Effector CD8-positive, alpha-beta T cell (primary cell): ENCODE measurements at regions not wholly inside any gene's neighbourhood (a gene's known extent, or its start where the extent isn't known, plus 50 kb on each side); places are given as distances from the start of the nearest gene placed in this dataset.
"Not testable (repeated sequence)": the region's sequence is repeated elsewhere in the genome, so short reads cannot be mapped to it uniquely, and the experiment has no call there.

ENCODE experiments used
- DNase-seq: peaks from one replicate; lab custom pipeline; 2025; lab: John Stamatoyannopoulos, UW

DNA sequence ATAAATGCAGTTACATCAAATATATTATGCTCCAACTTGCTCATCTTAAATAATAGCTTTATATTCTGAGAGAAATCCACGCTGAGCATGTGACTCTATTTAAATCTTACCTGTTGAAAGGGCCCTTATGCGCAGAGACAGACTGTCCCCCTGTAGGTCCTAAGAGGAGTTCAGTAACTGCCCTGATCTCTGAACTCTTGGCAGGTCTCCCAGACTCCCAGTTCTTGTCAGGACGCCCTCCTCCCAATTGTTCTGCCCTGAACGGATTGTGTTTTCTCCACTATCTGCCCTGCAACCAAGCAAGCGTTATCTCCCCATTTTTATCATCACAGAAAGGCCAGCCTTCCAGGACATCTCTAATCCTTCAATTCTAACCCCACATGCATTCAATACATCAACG, 954.6 kb downstream of the TSN start:
- no peak for DNase-seq

DNA sequence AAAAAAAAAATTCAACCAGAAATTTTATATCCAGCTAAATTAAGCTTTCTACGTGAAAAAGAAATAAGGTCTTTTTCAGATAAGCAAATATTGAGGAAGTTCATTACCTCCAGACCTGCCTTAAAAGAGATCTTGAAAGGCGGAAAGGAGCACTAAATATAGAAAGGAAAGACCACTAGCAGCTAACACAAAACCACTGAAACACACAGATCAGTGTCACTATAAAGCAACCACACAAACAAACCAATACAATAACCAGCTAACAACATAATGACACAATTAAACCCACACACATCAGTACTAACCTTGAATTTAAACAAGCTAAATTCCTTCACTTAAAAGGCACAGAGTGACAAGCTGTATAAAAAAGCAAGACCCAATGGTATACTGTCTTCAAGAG, 958.3 kb downstream of the TSN start:
- no peak for DNase-seq

DNA sequence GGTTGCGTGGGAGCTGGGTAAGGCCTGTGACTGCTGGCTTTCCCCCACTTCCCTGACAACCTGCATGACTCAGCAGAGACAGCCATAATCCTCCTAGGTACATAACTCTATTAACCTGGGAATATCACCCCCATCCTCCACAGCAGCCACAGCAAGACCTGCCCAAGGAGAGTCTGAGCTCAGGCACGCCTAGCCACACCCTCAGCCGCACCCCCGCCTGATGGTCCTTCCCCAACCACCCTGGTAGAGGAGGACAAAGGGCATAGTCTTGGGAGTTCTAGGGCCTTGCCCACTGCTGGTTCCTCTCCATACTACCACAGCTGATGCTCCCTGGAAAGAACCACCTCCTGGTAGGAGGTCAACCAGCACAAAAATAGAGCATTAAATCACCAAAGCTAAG, 965.4 kb downstream of the TSN start:
- not testable (repeated sequence) for DNase-seq

DNA sequence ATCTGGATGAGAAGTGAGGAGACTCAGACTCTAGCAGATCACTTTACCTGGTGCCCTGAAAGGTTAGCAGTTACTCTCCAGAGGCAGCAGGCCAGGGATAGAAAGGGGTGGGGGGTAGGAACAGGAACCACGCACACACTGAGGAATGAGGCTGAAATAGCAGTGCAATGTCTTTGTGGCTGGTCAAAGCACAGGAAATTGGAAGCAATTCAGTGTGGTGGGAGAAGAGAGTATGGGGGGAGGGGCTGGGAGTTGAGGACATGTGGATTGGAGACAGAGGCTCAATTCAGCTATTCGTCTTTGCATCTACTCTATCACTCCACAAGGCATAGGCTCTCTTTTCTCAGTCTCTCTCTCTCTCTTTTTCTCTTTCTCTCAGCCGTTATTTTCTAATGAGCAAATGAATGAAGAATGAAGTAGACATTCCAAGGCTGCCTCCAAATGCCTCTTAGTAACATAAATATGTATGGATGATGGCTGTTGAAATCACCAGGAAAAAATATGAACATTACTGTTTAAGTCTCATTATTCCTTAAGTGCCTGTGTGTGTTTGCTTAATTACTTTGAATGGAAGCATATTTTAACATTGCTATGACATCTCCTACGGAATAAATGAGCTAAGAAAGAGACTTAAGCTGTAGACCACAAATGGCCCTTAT, 979.4 kb downstream of the TSN start:
- no peak for DNase-seq

DNA sequence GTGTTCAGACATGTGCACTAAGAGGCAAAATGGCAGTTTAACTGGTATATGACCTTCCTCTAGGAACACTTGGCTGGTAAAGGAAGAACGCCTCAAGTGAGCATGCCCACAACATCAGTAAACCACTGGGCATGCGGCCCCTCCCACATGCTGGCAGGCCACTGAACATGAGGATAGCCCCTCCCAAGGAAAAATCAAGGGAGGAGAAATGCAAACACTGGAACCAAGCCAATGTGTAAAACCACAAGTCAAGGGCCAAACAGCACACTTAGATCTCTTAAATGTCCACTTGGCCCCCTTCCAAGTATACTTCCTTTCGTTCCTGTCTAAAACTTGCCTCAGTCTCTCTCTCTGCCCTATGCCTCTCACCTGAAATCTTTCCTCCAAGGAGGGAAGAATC, 980.8 kb downstream of the TSN start:
- no peak for DNase-seq

DNA sequence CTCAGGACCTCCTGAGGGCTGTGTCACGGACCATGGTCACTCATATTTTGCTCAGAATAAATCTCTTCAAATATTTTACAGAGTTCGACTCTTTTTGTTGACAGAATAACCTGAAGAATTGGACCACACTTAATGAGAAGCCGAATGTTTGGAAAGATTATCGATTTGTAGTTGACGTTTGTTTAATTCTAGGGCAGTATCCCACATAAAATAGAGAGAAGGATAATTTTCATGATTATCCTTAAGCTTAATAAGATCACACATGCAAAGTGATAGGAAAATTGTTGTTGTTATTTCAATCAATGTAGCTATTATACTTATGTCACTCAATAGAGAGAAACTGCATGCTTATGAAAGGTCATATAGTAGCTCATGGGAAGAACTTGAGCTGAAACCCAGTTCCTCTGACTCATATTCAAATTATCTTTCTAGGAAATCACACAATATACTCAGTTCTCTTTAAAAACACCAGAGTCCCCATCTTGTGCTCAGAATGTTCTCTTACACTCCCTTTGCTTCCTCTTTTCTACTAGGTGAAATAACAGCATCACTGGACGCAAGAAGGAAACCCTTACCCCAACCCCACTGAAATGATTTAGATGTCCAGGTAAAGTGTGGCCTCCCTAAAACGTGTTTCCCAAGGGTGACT, 982.1 kb downstream of the TSN start:
- DNase-seq, result no peak

DNA sequence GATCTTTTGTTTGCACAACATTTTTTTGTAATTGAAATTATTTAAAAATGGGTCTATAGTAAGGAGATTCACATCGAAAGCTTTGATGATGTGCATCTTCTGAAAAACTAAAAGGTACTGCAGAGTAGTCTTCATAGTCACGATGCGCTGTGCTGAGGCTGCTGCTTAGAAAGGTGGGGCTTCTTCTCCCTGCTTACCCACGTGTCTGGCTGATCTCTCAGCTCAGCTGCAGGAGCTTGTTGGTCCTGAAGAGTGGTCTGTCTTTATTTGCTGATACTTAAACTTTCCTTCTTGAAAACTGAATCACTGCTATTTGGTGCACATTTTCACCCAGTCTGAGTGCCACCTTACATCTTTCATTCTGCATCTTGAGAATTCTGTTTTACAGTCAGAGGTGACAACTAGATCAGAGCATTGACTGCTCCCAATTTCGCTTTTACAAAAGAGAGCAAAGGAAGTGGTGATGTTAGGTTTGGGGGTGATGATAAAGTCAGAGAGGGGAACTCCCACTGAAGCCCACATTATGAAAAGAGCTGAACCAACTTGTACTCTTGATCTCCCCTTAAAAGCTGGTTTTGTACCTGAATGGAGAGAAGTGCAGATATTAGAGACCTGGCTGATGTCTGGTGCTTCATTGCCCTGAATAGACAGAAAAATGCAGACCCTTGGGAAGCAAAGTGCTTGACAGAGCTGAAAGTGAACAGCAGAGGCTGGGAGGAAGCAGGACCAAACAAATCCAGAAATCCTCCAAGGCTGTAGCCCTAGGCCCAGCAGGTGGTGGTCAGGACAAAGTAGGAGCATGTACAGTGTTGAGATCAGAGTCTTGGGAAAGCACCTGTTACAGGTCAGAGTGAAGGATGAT, 984.5 kb downstream of the TSN start:
- DNase-seq, result no peak

DNA sequence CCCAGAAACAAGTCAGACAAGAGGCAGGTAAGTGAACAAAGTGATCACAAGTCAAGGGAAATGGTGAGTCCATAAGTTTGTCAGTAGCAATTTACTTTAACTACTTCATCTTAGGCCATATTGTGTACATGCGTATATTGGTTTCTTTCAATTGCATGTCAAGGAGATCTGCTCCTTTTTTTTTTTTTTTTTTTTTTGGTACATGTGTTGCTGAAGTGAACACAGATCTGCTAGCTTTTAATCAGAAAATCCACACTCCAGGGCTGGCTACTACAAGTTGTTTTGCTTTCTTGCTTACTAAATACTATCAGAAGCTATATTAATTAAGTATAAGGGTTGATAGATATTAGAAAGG, 985.1 kb downstream of the TSN start:
- no peak for DNase-seq

DNA sequence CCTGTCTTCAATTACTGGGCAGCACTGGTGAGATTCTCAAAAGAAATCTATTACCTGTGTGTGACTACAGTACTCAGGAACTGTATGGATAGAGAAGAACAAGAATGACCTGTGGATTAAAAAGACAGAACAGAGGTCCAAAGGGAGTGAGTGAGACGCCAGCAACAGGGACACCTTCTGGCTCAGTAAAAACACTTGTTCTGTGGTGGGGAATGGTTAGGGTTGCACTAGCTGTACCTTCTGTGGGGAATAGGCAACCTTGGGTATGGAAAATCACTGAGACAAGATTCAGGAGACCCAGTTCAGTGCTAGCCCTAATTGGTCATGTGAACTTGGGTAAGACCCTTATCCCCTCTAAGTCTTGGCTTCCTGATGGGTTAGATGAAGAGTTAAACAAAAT, 986.0 kb downstream of the TSN start:
- no peak for DNase-seq

DNA sequence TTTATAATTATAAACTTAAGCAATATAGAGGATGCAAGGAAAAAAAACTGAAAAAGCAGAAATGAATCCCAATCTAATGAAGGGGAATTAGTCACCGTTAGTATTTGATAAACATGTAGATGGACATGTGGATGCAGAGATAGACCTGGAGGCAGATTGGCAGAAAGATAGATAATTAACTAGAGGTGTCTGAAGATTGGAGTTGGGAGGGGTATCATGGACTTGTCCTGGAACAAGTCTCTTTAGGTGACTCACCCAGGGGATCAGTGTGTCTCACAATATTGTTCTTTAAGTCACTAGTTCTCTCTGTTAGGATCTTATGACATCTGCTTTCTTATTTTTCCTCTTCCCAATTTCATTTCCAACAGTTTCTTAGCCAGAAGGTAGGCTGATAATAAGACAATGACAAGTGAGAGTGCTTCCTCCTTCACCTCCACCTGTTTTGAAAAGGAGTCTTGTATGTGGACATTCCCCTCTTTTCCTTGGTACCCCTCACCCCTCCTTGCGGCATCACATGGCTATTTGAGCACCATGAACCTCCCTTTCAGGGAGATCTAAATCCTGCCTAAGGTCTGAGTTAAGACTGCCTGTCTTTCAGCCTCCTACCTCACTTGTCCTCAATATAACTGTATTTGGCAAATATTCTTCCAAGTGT, 987.7 kb downstream of the TSN start:
- DNase-seq, result no peak

DNA sequence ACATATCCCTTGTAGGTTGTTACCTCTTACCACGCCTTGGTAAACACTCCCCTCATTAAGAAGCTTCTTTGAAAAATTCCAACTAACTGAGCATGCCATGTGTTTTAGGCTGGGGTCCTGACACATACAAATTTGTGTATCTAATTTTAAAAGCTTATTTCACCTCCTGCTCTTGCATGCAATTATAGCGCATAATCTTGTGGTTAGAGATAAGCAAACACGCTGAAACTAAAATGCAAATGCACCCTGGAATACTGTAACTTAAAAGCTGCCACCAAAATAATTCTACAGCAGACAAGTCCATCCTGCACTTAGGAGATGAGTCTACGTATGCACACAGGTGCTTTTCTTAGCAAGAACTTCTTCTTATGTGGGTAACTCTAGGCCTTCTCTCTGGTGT, 990.2 kb downstream of the TSN start:
- DNase-seq, result no peak

DNA sequence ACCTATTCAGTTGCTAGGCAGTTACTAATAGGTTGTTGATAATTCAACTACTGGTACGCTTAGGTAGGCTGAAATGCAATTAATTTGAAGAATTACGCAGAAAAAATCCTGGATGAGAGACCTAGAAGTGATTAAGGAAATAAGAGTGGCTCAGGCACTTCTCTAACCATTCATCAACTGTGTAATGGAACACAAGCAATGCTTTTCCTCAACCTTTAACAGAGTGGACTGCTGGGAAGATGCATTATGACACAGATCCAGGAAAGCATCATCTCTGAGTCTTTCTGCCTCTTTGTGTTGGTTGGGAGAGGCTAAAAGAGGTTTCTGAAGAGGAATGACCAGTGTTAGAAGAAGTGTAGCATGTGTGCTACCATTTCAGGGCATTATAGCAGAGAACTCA, 992.2 kb downstream of the TSN start:
- no peak for DNase-seq

DNA sequence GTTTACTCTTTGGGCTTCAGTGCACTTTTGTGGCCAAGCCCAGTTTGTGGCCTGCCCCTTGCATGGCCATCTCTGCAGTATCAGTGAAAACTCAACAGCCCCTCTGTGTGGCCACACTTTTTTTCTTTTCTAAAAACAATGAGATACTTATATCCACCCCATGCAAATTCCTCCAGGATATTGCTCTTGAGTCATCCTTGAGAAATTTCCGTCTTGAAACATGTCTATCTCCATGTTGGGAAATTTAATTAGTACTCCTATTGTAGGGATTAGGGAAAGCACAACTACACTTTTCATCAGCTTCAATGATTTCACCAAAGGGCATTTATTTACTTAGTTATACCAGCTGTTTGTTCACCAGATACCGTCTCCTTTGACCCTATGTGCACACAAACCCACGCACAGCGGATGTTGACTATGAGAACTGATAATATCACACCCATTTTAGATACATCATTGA, 993.1 kb downstream of the TSN start:
- DNase-seq, result no peak

DNA sequence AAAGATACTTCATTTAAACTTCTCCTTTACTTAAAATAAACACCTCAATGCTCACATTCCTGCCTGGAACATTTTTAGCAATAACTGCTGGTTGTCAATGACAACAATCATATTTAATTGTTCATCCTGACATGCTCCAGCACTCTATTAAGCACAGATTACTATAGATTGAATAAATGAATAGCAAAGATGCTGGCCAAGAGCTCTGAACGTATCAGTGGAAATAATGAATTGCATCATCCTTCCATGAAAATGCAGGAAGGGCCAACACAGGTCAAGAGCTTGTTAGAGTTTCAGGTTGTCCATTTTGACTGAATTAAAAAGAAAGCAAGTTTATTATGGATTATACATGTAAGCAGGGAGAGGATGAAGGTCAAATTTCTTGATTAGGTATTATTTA, 994.0 kb downstream of the TSN start:
- no peak for DNase-seq

DNA sequence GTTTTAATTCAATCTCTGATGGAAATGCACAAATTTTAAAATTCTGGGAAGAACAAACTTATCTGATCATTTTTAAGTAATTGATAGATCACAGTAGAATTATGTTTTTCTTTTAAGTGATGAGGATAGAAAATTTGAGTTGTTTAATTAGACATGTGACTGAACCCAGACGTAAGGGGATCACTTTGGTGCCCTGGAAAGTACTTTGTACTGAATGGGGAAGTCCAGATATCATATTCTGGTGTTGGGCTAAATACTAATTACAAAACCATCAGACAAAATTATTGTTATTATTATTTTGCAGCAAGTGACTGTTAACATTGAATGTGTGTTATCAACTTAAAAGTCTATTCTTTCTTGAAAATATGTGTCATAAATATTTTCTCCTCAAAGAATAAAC, 994.6 kb downstream of the TSN start:
- DNase-seq, result no peak

DNA sequence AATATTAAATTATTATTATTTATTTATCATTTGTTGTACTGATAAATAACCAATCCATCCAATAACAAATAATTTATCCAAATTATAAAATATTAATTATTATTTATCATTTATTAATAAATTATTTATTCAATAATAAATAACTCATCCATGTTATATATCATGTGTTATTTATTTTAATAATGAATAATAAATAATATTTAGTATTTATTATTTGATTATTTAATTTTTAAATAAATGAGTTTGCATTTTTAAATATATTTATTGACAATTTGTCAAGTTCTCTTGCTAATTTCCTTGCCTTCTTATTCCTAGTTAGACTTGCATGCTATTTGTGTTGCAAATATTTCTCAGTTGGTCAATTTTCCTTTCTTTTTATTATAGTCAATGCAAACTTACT, 995.4 kb downstream of the TSN start:
- DNase-seq, result no peak

DNA sequence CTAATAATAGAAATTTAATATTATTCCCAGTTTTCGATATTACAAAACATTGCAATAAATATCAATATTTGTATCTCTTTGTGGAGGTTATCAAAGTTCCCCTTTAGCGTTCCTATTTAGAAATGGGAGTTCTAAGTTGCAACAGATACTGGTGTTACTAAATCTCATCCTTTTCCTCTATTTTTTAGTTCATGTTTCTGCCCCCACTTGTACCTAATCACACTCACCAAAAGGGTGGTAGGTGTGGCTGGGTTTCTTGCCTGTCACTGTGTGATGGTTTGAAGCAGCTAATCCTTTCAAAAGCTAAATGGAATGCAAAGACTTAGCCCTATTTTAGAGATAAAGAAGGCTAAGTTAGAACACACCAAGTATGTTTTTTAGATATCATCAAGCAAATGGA, 997.9 kb downstream of the TSN start:
- DNase-seq, result no peak

DNA sequence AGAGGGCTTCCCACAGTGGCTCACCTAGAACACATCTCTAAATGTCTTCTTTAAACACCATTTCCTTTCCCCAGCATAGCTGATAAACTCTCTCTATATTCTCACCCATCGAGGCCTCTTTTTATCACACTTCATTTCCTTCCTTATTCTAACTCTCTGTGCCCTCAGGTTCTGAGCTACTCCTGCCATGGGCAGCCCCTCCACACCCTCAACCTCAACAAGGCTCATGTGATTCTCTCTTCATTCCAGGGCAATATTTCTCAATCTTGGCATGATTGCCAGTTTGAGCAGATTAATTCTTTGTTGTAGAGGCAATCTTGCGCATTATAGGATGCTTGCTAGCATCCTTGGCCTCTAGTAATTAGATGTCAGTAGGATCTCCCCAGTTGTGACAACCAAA, 999.1 kb downstream of the TSN start:
- DNase-seq, result no peak

DNA sequence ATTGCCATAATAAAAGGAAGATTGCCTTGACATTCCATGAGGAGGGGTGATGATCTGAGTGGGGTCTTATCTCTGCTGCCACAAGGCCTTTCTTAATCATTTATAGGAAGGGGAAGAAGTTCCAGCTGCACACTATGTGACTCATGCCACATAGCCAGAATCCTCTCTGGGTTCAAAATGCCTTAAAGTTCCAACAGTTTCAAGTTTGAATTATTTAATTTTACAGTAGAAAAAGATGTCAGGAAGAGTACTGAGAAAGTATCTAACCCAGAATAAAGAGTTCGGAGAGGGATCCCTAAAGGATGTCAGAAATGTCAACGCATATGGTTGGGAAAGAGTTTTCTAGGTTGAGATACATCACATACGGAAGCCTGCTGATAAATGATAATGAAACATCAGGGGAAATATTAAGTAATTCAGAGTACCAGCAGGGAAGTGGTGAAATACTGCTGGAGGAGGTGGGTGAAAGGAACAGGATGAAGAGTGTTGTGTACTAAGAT, 999.9 kb downstream of the TSN start:
- no peak for DNase-seq

DNA sequence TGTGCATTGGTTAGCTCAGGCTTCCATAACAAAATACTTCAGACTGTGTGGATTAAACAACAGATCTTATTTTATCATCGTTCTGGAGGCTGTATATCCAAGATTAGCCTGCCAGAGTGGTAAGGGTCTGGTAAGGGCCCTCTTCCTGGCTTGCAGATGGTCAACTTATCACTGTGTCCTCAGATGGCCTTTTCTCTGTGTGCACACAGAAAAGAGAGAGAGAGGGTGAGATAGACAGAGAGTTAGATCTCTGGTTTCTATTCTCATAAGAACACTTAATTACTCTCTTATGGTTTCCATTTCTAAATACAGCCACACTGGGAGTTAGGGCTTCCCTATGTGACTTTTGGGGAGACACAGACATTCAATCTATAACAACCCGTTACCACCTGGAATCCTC, 1003.5 kb downstream of the TSN start:
- no peak for DNase-seq

DNA sequence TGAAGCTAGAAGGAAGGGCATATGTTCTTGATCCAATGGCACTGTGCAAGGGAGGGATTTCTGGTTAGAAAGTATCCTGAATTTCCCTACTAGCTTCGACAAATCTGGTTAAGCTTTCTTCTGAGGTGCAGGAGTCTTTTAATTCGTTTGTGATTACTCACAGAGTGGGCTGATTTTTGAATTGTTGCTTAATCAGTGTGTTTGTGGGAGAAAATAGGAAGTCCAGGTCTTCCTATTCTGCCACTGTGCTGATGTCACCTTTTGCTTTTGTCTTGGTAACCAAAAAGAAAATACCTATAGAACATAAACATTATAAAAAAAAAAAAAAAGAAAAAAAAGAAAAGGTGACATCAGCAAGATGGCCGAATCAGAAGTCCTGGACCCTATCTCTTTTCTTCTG, 1008.6 kb downstream of the TSN start:
- DNase-seq, result no peak

DNA sequence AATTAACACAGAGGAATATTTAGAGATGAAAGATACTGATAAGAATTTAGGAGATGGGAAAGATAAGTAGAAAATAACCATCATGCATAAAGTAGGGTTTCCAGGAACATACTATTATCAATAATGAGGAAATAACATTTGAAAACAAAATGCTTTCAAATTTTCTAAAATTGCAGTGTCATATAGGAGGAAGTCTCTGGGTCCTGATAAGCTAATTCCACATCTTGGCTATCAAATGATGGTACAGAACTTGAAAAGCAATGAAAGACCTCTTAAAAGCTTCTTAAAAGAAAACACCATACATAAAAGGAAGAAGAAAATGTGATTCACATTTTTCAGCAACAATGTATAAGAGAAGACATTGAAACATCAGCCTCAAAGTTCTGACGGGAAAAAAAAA, 1024.8 kb downstream of the TSN start:
- no peak for DNase-seq

DNA sequence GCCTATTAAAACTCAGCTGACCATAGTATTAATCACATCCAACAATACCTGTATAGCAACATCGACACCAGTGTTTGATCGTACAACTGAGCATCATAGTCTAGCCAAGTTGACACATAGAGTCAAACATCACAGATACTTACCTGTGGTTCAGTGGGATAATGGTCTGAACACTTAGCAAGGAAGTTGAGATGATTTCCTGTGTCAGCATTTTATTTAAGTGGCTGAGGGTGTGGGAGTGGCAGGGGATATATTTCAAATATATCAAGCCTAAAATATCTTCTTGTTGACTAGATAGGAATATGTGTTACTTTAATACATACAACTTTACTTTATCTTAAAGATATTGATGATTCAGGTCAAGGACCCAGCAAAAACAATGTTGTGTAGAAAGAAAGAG, 1038.6 kb downstream of the TSN start:
- no peak for DNase-seq
